Ishikawa (cell line): ENCODE measurements at regions not wholly inside any gene's neighbourhood (a gene's known extent, or its start where the extent isn't known, plus 50 kb on each side); places are given as distances from the start of the nearest gene placed in this dataset.
A peak's percentile ranks its signal among the peaks of the same experiment; 100 is the strongest.

Source experiments
- CEBPB ChIP-seq: IDR thresholded peaks from 2 replicates; pipeline ENCODE4 v1.6.1; 2012
- CREB1 ChIP-seq: IDR thresholded peaks from 2 replicates; pipeline ENCODE4 v1.6.1; 2012; ENCODE audit warnings: low read depth
- EGR1 ChIP-seq: IDR thresholded peaks from 2 replicates; pipeline ENCODE4 v1.6.1; 2012
- EP300 ChIP-seq: IDR thresholded peaks from 2 replicates; pipeline ENCODE4 v1.6.1; 2012; ENCODE audit warnings: borderline replicate concordance
- FOXM1 ChIP-seq: IDR thresholded peaks from 2 replicates; pipeline ENCODE4 v1.6.1; 2012; ENCODE audit warnings: low read depth, borderline replicate concordance
- NFIC ChIP-seq: IDR thresholded peaks from 2 replicates; pipeline ENCODE4 v1.6.1; 2012
- RAD21 ChIP-seq: IDR thresholded peaks from 2 replicates; pipeline ENCODE4 v1.6.1; 2012; ENCODE audit warnings: low read depth
- TAF1 ChIP-seq: IDR thresholded peaks from 2 replicates; pipeline ENCODE4 v1.6.1; 2012; ENCODE audit warnings: low read depth, mild to moderate bottlenecking
- TCF12 ChIP-seq: IDR thresholded peaks from 2 replicates; pipeline ENCODE4 v1.6.1; 2012; ENCODE audit warnings: low read depth
- TEAD4 ChIP-seq: IDR thresholded peaks from 2 replicates; pipeline ENCODE4 v1.6.1; 2012
- YY1 ChIP-seq: IDR thresholded peaks from 2 replicates; pipeline ENCODE4 v1.6.1; 2012; ENCODE audit warnings: low read depth
- ZBTB7A ChIP-seq: IDR thresholded peaks from 2 replicates; pipeline ENCODE4 v1.6.1; 2012; ENCODE audit warnings: low read depth
- TF ChIP-seq, protein P1 (sequence below): IDR thresholded peaks from 2 replicates; pipeline ENCODE4 v1.6.1; 2012
- TF ChIP-seq, protein P2 (sequence below): IDR thresholded peaks from 2 replicates; pipeline ENCODE4 v1.6.1; 2012; ENCODE audit warnings: low read depth, mild to moderate bottlenecking
- TF ChIP-seq, protein P3 (sequence below): IDR thresholded peaks from 2 replicates; pipeline ENCODE4 v1.6.1; 2012

DNA sequence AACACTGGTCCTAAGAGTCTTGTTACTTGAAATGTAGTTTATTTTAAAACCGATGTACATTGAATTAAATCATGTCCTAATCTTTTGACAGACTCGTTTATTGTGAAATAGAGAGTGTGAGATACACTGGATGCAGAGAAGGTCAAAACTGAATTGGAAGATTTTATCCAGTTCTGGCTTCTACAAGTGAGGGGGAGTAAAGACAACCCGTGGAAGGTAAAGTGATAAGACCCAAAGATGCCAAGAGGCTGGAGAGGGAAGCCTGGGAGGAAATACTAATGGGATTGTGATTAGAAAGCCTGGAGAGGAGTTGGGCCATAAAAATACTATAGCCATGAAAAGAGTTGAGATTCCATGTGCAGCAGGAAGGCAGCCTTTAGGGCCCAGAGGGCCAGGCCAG is 424.5 kb upstream of the NR3C2 start:
- TF ChIP-seq NFIC (no peak), TEAD4 (no peak), RAD21 (no peak), CREB1 (no peak), FOXM1 (no peak), CEBPB (no peak), TCF12 (no peak), EP300 (no peak), EGR1 (no peak)

DNA sequence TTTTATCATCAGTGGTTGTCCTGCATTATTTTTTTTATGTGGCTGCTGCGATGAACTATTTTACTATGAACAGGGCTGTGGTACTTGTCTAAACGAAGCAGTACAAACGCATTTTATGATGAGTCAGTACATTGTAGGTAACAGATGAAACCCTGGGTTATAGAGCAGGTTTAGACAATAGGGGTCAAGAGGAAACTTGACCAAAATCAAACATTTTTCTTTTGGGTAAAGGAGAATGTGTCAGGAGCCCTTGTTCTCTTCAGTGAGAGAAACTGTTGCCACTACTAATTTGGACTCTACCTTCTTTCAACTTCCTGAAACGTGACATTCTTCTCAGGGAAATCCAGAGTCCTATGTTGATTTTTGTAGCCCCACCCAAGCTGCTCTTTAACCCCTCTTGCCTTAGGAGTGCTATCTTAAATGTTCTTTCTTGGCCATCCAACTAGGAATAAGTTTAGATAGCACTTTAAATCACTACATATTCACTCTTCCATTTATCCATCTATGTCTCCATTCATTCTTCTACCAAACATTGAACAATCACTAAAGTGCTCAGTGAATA is 415.8 kb upstream of the NR3C2 start:
- no peak for TF ChIP-seq TAF1
- no peak for TF ChIP-seq TEAD4
- no peak for TF ChIP-seq NFIC
- TF ChIP-seq EGR1: no peak
- TF ChIP-seq, protein P1, sequence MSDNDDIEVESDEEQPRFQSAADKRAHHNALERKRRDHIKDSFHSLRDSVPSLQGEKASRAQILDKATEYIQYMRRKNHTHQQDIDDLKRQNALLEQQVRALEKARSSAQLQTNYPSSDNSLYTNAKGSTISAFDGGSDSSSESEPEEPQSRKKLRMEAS: no peak
- TF ChIP-seq RAD21: no peak
- no peak for TF ChIP-seq FOXM1
- no peak for TF ChIP-seq YY1
- TF ChIP-seq CREB1: no peak
- TF ChIP-seq, protein P2, sequence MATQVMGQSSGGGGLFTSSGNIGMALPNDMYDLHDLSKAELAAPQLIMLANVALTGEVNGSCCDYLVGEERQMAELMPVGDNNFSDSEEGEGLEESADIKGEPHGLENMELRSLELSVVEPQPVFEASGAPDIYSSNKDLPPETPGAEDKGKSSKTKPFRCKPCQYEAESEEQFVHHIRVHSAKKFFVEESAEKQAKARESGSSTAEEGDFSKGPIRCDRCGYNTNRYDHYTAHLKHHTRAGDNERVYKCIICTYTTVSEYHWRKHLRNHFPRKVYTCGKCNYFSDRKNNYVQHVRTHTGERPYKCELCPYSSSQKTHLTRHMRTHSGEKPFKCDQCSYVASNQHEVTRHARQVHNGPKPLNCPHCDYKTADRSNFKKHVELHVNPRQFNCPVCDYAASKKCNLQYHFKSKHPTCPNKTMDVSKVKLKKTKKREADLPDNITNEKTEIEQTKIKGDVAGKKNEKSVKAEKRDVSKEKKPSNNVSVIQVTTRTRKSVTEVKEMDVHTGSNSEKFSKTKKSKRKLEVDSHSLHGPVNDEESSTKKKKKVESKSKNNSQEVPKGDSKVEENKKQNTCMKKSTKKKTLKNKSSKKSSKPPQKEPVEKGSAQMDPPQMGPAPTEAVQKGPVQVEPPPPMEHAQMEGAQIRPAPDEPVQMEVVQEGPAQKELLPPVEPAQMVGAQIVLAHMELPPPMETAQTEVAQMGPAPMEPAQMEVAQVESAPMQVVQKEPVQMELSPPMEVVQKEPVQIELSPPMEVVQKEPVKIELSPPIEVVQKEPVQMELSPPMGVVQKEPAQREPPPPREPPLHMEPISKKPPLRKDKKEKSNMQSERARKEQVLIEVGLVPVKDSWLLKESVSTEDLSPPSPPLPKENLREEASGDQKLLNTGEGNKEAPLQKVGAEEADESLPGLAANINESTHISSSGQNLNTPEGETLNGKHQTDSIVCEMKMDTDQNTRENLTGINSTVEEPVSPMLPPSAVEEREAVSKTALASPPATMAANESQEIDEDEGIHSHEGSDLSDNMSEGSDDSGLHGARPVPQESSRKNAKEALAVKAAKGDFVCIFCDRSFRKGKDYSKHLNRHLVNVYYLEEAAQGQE: no peak
- TF ChIP-seq ZBTB7A: no peak
- TF ChIP-seq, protein P3, sequence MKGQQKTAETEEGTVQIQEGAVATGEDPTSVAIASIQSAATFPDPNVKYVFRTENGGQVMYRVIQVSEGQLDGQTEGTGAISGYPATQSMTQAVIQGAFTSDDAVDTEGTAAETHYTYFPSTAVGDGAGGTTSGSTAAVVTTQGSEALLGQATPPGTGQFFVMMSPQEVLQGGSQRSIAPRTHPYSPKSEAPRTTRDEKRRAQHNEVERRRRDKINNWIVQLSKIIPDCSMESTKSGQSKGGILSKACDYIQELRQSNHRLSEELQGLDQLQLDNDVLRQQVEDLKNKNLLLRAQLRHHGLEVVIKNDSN: no peak
- no peak for TF ChIP-seq EP300
- TF ChIP-seq TCF12: no peak
- TF ChIP-seq CEBPB: no peak

DNA sequence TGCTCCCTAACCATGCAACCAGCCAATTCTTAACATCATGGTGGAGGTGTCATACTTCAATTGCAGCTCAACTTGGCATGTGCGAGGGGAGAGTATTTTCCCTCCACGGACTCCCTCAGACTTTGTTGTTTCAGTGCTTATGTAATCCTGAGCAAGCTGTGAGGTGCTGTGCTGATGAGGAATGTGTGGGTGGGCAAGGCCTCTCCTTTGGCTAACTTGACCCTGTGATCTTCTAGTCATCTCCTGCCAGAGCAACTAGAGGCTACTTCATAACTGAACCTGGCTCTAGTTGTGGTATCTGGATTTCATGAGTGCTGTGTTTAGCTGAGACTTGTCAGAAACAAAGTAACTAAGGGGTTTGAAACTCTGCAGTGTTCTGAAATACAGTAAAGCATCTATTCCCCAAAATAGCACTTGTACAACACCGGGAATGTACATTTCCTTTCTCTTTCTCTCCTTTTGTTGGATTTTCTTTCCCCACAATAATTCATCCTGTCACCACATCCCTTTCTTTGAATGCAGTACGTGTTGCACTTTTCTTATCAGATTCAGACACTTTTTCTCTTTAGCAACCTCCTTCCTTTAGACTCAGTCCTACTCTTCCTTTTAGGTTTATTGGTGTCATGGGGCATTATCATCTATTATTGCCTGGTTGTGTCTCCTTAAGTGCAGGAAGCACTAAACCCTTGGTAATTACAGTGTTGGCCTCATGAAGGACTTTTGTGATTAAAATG is 415.2 kb upstream of the NR3C2 start:
- TF ChIP-seq NFIC (no peak), TEAD4 (no peak), YY1 (no peak), TAF1 (no peak), ZBTB7A (no peak), EGR1 (no peak), TCF12 (no peak), RAD21 (no peak), CEBPB (no peak)
- TF ChIP-seq, protein P1: no peak
- TF ChIP-seq, protein P2: no peak
- TF ChIP-seq, protein P3: no peak

DNA sequence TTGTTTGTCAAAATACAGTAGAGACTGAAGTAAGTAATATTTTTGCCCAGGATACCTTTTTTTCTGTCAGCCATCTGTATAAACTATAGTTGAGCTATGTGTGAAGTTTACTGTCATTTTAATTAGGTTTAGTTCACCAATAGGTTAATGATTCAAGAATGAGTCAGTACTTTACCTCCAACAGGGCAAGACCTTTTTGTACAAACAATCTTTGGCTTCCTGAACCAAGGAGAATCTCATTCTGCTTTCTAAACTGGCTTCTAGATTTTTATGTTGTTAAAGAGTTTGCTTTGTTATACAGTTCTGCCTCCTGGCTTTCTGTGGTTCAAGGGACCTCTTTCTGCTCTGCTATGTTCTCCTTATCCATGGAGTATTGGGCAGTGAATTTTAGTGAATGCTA is 412.0 kb upstream of the NR3C2 start:
- TF ChIP-seq CEBPB: no peak
- no peak for TF ChIP-seq FOXM1
- TF ChIP-seq, protein P3: no peak
- no peak for TF ChIP-seq NFIC

DNA sequence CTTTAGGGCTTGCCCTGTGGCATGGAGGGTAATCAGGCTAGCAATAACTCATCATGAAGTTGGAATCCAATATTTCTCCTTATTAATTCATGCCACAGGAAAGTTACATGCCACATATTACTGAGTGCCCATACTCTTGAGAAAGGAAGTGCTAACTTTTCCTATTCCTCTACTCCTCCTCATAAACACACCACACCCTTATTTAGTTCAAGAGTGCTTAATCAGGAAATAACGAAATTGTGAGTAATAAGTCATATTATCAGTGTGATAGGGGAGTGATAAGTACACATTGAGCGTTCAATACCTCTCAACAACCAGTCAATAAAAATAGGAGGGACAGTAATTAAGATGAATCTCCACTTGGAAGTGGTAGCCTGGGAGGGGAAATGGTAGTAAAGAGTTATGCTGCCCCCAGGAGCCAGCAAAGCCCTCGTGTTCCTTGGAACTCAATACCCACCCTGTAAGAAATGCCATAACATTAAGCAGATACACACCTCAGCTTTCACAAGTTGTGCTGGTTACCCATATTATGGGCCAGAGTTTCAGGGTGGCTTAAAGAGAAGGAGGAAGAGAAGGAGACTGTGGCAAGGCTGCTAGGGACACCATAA is 410.0 kb upstream of the NR3C2 start:
- TF ChIP-seq CREB1 (no peak), RAD21 (peak; percentile 38)
